ENCODE measurements at regions not wholly inside any gene's neighbourhood (a gene's known extent, or its start where the extent isn't known, plus 50 kb on each side); places are given as distances from the start of the nearest gene placed in this dataset.

DNA sequence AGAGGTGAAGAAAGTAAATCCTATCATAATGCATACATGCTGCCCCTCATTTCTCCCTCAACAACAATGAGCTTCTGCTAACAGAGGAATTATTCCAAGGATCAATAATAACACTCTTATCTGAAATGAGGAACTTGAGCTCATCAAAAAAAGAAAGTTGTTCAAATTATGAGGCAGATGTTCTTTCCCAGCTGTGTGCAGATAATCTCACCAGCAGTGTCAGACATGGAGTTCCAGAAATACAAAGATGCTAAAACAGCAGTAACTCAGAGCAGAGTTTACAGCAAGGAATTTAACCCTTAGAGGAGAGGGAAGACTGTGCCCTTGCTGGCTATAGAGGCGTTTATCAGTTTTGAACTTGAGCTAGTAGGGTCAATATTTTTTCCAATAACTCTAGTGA lies 153.1 kb downstream of the TRIM36 start:
- ATAC-seq (replicated peaks): no peak
- Mint-ChIP-seq H3K4me1 (ENCODE audit: low read depth in 2 of 2) (no peaks in the 10 kb centered on the region), H3K36me3 (ENCODE audit: insufficient read depth) (no peaks in the 10 kb centered on the region), H3K4me3 (no peak overlapping the region), H3K27me3 (peaks cover 0 to 9% of the 10 kb centered on the region in 2 donors), H3K27ac (no peak overlapping the region), H3K9me3 (no peaks in the 10 kb centered on the region)
- no peak for DNase-seq

DNA sequence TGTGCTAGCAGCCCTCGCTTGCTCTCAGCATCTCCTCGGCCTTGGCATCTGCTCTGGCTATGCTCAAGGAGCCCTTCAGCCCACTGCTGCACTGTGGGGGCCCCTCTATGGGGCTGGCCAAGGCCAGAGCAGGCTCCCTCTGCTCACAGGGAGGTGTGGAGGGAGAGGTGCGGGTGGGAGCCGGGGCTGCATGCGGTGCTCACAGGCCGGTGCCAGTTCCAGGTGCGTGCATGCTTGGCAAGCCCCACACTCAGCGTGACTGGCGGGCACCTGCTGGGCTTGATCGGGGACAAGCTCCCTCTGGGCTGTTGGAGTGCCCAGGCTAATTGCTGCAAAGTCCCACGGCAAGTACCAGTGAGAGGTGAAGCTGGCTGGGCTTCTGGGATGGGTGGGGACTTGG lies 170.5 kb downstream of the TRIM36 start:
- Mint-ChIP-seq H3K27ac (no peak overlapping the region), H3K9me3 (peaks cover 4 to 13% of the 10 kb centered on the region in 2 donors), H3K4me3 (no peak overlapping the region)

DNA sequence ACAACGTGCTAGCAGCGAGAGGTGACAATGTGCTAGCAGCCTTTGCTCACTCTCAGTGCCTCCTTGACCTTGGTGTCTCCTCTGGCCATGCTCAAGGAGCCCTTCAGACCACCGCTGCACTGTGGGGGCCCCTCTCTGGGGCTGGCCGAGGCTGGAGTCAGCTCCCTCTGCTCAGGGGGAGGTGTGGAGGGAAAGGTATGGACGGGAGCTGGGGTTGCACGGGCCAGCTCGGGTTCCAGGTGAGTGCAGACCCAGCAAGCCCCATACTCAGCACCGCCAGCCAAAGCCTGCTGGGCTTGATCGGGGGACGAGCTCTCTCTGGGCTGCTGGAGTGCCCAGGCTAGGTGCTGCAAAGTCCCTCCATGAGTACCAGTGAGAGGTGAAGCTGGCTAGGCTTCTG lies 180.2 kb downstream of the TRIM36 start:
- DNase-seq (no peak), ATAC-seq (replicated peaks) (no peak)
- H3K9me3 Mint-ChIP-seq: no peaks in the 10 kb centered on the region
- no peak overlapping the region for H3K4me3 Mint-ChIP-seq
- H3K27ac Mint-ChIP-seq: no peak overlapping the region
- peaks cover 7 to 14% of the 10 kb centered on the region in 2 donors for H3K27me3 Mint-ChIP-seq
- no peaks in the 10 kb centered on the region for H3K4me1 Mint-ChIP-seq (ENCODE audit: low read depth in 2 of 2)
- H3K36me3 Mint-ChIP-seq (ENCODE audit: insufficient read depth): no peaks in the 10 kb centered on the region

More for the DNA sequence above, 170.5 kb downstream of the TRIM36 start:
- H3K36me3 Mint-ChIP-seq (ENCODE audit: insufficient read depth): no peaks in the 10 kb centered on the region
- DNase-seq (no peak), ATAC-seq (replicated peaks) (no peak)
- no peaks in the 10 kb centered on the region for H3K4me1 Mint-ChIP-seq (ENCODE audit: low read depth in 2 of 2)
- no peaks in the 10 kb centered on the region for H3K27me3 Mint-ChIP-seq

DNA sequence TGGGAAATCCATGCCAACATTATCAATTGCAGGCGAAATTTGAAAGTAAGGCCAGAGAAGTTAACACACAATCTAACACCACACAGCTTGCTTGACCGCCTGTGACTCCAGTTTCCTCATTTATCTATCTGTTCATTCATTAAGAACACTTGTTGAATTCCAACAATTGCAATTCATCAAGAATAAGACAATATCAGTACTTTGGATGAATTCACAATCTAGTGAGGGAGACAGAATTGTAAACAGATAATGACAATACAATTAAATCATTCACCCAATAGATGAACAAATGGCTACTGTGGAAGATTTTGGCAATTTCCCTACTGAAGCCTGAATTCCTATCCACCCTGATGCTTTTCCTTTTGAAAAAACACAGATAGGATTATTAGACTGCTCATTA lies 181.6 kb downstream of the TRIM36 start:
- H3K27ac Mint-ChIP-seq: no peak overlapping the region
- ATAC-seq (replicated peaks): no peak

DNA sequence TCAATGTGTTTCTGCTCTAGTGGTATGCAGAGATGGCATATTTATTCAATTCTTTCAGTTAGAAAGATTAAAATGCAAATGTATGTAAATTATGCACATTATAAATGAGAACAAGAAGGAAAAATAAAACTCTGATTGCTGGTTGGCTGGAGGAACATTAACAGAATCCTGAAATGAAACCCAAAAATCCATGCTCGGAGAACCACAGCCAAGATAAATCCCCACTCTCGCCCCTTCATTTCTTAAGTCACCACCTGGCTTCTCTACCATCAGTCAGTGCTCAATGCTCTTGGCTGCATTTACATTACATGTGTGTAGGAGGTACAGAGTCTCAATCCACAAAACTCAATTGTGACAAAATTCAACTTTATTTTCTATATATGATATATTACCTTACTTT lies 184.9 kb downstream of the TRIM36 start:
- Mint-ChIP-seq H3K36me3 (ENCODE audit: insufficient read depth) (no peaks in the 10 kb centered on the region), H3K4me1 (ENCODE audit: low read depth in 2 of 2) (no peaks in the 10 kb centered on the region), H3K9me3 (no peaks in the 10 kb centered on the region), H3K27me3 (peaks cover 0 to 6% of the 10 kb centered on the region in 2 donors), H3K27ac (no peak overlapping the region), H3K4me3 (no peak overlapping the region)
- DNase-seq (no peak), ATAC-seq (replicated peaks) (no peak)

More for the DNA sequence above, 181.6 kb downstream of the TRIM36 start:
- no peaks in the 10 kb centered on the region for H3K36me3 Mint-ChIP-seq (ENCODE audit: insufficient read depth)
- no peak overlapping the region for H3K4me3 Mint-ChIP-seq
- peaks cover 7 to 14% of the 10 kb centered on the region in 2 donors for H3K27me3 Mint-ChIP-seq
- H3K9me3 Mint-ChIP-seq: no peaks in the 10 kb centered on the region
- no peak for DNase-seq
- H3K4me1 Mint-ChIP-seq (ENCODE audit: low read depth in 2 of 2): no peaks in the 10 kb centered on the region

DNA sequence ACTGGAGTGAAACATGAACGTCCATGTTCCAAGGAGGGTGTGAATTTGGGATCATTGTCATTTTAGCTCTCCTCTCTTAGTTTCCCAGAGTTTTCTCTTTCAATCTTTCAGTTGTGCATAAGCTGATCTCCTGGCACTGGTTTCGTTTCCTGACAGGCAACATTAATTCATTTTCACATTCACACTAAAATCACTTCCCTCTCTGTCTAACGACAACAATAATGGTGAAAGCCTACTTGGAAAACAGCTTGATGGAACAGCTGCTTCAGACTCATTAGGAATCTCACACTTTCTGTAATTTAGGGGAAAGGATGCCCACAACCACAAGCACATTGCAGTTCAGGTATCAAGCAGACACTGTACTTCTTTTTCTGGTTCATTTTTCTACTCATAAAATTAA lies 188.6 kb downstream of the TRIM36 start:
- Mint-ChIP-seq H3K4me3 (no peak overlapping the region), H3K27me3 (peaks cover 0 to 6% of the 10 kb centered on the region in 2 donors)
- no peak for DNase-seq

DNA sequence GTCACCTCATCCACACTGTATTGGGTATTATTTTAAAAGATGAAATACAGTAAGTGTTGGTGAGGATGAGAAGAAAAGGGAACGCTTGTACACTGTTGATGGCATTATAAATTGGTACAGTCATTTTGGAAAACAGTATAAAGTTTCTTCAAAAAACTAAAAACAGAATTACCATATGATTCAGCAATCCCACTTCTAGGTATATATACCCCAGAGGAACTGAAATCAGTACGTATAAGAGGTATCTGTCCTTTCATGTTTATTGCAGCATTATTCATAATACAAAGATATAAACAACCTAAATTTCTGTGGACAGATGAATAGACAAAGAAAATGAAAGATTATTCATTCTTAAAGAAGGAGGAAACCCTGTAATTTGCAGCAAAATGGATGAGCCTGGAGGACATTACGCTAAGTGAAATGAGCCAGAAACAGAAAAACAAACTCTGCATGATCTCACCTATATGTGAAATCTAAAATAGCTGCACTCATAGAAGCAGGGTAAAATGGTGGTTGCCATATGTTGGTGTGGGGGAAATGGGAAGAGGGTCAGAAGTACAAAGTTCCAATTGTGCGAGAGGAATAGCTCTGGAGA lies 191.6 kb downstream of the TRIM36 start:
- DNase-seq: no peak
- Mint-ChIP-seq H3K4me3 (no peak overlapping the region), H3K27ac (no peak overlapping the region), H3K4me1 (ENCODE audit: low read depth in 2 of 2) (no peaks in the 10 kb centered on the region), H3K27me3 (peaks cover 0 to 6% of the 10 kb centered on the region in 2 donors), H3K9me3 (no peaks in the 10 kb centered on the region), H3K36me3 (ENCODE audit: insufficient read depth) (no peaks in the 10 kb centered on the region)
- no peak for ATAC-seq (replicated peaks)

More for the DNA sequence above, 188.6 kb downstream of the TRIM36 start:
- H3K27ac Mint-ChIP-seq: no peak overlapping the region
- no peaks in the 10 kb centered on the region for H3K36me3 Mint-ChIP-seq (ENCODE audit: insufficient read depth)
- no peaks in the 10 kb centered on the region for H3K4me1 Mint-ChIP-seq (ENCODE audit: low read depth in 2 of 2)
- ATAC-seq (replicated peaks): no peak
- no peaks in the 10 kb centered on the region for H3K9me3 Mint-ChIP-seq

DNA sequence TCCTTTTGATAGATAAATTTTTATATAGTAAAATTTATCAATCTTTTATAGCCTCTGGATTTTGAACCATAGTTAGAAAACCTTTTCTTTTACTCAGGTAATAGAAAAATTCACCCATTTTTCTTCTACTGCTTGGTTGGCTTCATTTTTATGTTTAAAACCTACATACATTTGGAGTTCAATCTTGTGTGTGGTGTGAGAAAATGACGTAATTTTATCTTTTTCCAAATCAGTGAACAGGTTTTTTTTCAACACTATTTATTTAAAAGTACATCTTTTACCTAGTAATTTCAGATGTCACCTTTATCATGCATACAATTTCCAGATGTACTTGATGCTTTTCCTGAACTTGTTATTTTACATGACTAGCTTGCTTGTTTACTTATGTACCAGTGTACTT lies 200.2 kb downstream of the TRIM36 start:
- Mint-ChIP-seq H3K27me3 (no peaks in the 10 kb centered on the region), H3K27ac (no peak overlapping the region), H3K9me3 (peaks cover 0 to 2% of the 10 kb centered on the region in 2 donors), H3K4me1 (ENCODE audit: low read depth in 2 of 2) (no peaks in the 10 kb centered on the region), H3K4me3 (no peak overlapping the region), H3K36me3 (ENCODE audit: insufficient read depth) (no peaks in the 10 kb centered on the region)
- DNase-seq (no peak), ATAC-seq (replicated peaks) (no peak)

DNA sequence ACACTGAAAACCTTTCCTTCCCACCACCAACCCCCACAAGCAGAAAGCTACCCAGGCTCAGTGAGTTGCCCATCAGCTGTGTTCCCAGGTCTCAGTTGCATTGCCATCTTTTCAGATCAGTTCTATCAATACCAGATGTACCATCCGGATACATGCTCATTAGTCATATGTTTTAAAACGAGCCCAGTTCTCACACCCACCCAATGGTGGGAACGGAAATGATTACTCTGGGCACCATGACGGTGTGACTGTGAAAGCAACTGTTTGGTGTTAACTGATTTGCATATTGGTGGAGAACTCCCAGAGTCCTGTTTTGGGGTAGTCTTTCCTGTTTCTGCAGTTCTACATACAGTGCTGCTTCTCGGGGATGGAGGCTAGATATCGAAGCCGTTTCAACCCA lies 212.3 kb downstream of the TRIM36 start:
- Mint-ChIP-seq H3K36me3 (ENCODE audit: insufficient read depth) (no peaks in the 10 kb centered on the region), H3K4me1 (ENCODE audit: low read depth in 2 of 2) (no peaks in the 10 kb centered on the region), H3K27ac (no peak overlapping the region), H3K27me3 (no peaks in the 10 kb centered on the region), H3K4me3 (no peak overlapping the region), H3K9me3 (peaks cover 0 to 4% of the 10 kb centered on the region in 2 donors)
- DNase-seq: no peak
- ATAC-seq (replicated peaks): no peak

DNA sequence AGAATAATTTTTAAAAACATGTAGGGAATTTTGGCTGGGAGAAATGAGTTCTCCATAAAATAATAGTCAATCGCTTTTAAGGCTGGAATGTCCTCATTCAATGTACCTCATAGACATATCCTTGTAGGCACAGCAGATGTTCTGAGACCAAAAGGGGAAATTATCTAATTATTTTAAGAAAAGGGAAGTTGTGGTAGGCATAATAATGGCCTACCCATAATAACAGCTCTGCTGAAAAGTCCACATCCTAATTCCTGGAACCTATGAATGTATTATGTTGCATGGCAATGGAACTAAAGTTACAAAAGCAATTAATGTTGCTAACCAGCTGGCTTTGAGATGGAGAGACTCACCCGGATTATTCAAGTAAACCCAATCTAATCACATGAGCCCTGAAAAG lies 216.1 kb downstream of the TRIM36 start:
- DNase-seq: no peak
- no peak for ATAC-seq (replicated peaks)

DNA sequence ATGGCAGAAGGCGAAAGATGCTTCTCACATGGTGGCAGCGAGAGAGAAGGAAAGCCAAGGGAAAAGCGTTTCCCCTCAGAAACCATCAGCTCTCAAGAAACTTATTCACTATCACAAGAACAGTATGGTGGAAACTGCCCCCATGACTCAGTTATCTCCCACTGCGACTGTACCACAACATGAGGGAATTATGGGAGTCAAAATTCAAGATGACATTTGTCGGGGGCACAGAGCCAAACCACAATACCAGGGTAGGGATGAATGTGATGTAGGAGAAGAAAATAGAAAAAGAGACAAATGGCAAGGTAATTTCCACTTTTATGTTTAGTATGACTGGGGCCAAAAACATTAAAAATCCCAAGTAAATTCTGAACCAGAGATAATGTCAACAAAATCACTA lies 216.8 kb downstream of the TRIM36 start:
- no peaks in the 10 kb centered on the region for H3K9me3 Mint-ChIP-seq
- no peak for ATAC-seq (replicated peaks)
- H3K27ac Mint-ChIP-seq: no peak overlapping the region
- DNase-seq: no peak
- H3K36me3 Mint-ChIP-seq (ENCODE audit: insufficient read depth): no peaks in the 10 kb centered on the region
- H3K4me1 Mint-ChIP-seq (ENCODE audit: low read depth in 2 of 2): no peaks in the 10 kb centered on the region
- no peaks in the 10 kb centered on the region for H3K27me3 Mint-ChIP-seq
- no peak overlapping the region for H3K4me3 Mint-ChIP-seq

More for the DNA sequence above, 216.1 kb downstream of the TRIM36 start:
- Mint-ChIP-seq H3K36me3 (ENCODE audit: insufficient read depth) (no peaks in the 10 kb centered on the region), H3K4me3 (no peak overlapping the region), H3K27me3 (no peaks in the 10 kb centered on the region), H3K9me3 (no peaks in the 10 kb centered on the region), H3K4me1 (ENCODE audit: low read depth in 2 of 2) (no peaks in the 10 kb centered on the region), H3K27ac (no peak overlapping the region)

DNA sequence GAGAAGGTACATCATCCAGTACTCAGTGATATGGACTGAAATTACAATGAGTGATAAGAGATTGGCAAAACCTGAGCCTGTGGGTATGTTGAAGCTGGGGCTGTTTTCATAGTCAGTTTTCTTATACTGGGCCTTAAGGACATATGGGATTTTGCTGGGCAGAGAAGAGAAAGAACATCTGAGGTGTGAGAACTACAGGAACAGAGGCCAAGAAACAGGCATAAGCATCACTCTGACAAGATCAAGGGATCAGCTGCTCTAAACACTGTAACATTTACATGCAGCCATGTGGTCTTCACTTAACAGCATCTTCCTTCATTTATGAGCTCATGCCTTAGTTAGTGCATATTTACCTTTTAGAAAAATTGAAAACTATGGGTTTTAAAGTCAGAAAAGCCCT lies 220.0 kb downstream of the TRIM36 start:
- H3K9me3 Mint-ChIP-seq: no peaks in the 10 kb centered on the region
- no peaks in the 10 kb centered on the region for H3K36me3 Mint-ChIP-seq (ENCODE audit: insufficient read depth)
- no peak overlapping the region for H3K27ac Mint-ChIP-seq
- H3K4me1 Mint-ChIP-seq (ENCODE audit: low read depth in 2 of 2): no peaks in the 10 kb centered on the region
- H3K27me3 Mint-ChIP-seq: no peaks in the 10 kb centered on the region
- no peak for DNase-seq
- no peak for ATAC-seq (replicated peaks)
- no peak overlapping the region for H3K4me3 Mint-ChIP-seq

DNA sequence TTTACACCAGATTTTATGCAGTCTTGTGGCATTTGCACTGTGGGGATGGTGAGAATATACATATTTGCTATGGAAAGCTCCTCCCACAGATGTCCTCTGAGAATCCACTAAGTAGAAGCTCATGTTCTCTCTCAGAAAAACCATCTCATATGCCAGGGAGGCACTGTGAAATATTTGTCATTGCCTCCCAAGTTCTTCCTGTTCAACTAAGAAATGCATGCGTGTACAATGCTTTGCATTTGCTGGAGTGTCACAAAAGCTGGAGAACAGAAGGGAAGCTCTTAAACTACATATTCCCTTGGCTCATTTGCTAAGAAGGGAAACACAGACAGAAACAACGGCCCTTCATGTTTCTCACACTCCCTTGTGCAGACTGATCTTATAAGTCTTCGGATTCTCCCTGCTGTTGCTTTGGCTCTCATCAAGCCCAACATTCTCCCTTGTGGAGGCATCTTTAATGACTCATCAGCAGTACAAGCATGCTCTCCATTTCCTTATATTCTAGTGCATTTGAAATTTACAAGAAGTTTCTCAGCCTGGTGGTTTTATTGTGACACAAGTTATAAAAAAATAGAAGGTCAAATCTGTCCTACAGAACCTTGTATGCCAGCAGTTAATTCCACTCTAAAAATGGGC lies 220.6 kb downstream of the TRIM36 start:
- no peak overlapping the region for H3K27ac Mint-ChIP-seq
- no peaks in the 10 kb centered on the region for H3K36me3 Mint-ChIP-seq (ENCODE audit: insufficient read depth)
- H3K27me3 Mint-ChIP-seq: no peaks in the 10 kb centered on the region
- no peaks in the 10 kb centered on the region for H3K9me3 Mint-ChIP-seq
- ATAC-seq (replicated peaks) (no peak), DNase-seq (no peak)
- H3K4me3 Mint-ChIP-seq: no peak overlapping the region
- H3K4me1 Mint-ChIP-seq (ENCODE audit: low read depth in 2 of 2): no peaks in the 10 kb centered on the region

DNA sequence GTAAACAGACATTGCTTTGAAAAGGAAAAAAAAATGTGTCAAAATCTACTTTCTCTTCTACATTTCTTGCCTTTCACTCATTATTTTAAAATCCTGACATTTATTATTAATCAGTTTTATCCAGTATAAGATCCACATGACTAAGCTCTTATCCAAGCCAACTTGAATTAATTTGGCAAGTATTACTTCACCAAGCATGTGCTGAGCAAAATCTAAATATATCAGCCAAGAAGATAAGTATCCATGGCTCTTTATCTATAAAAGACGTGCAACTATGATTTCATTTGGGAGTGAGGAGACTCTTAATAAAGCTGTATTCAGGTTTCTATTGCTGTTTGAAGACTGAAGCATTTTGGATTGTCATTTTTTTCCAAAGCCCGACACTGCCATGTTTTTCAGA lies 221.3 kb downstream of the TRIM36 start:
- DNase-seq: no peak
- Mint-ChIP-seq H3K27ac (no peak overlapping the region), H3K36me3 (ENCODE audit: insufficient read depth) (no peaks in the 10 kb centered on the region), H3K4me1 (ENCODE audit: low read depth in 2 of 2) (no peaks in the 10 kb centered on the region), H3K4me3 (no peak overlapping the region), H3K27me3 (no peaks in the 10 kb centered on the region), H3K9me3 (no peaks in the 10 kb centered on the region)
- ATAC-seq (replicated peaks): no peak

Measured in effector memory CD8-positive, alpha-beta T cell (primary cell).